Frontal cortex (tissue), 3 donors: ENCODE measurements at regions not wholly inside any gene's neighbourhood (a gene's known extent, or its start where the extent isn't known, plus 50 kb on each side); places are given as distances from the start of the nearest gene placed in this dataset.

Experiments
- DNase-seq, 2 donors: peaks; one replicate each; pipeline ENCODE4 v3.0.0; 2012; ENCODE audit warnings: low spot score in 2 of 2
- FAIRE-seq: peaks from 2 replicates; lab custom pipeline; 2012; peaks lifted over from hg19 to GRCh38; lab: Jason Lieb, UNC
- donor health status: control.
- donor health status: control.
- donor health status: control.

GRCh38 chr9:82275258-82275927 lies 286.8 kb downstream of the SPATA31D1 start:
- DNase-seq (no peak), FAIRE-seq (no peak)

GRCh38 chr9:82281066-82281465 lies 292.5 kb downstream of the SPATA31D1 start:
- DNase-seq (no peak), FAIRE-seq (no peak)

GRCh38 chr9:82284758-82285157 lies 296.2 kb downstream of the SPATA31D1 start:
- DNase-seq: no peak
- FAIRE-seq: no peak

- DNase-seq (no peak), FAIRE-seq (no peak)
Observed at GRCh38 chr9:82295181-82295580, 306.6 kb downstream of the SPATA31D1 start.

GRCh38 chr9:82299870-82300269 lies 311.3 kb downstream of the SPATA31D1 start:
- DNase-seq (no peak), FAIRE-seq (no peak)

- DNase-seq (no peak), FAIRE-seq (no peak)
Observed at GRCh38 chr9:82302968-82303655, 314.5 kb downstream of the SPATA31D1 start.

GRCh38 chr9:82308836-82309235 lies 320.3 kb downstream of the SPATA31D1 start:
- DNase-seq (no peak), FAIRE-seq (no peak)

- FAIRE-seq: no peak
Observed at GRCh38 chr9:82313697-82314096, 325.1 kb downstream of the SPATA31D1 start.

GRCh38 chr9:82320566-82320965 lies 332.0 kb downstream of the SPATA31D1 start:
- DNase-seq: no peak
- no peak for FAIRE-seq

More at GRCh38 chr9:82313697-82314096, 325.1 kb downstream of the SPATA31D1 start:
- DNase-seq: no peak

- no peak for FAIRE-seq
- DNase-seq: no peak
Observed at GRCh38 chr9:82325907-82326306, 337.3 kb downstream of the SPATA31D1 start.

GRCh38 chr9:82327641-82328040 lies 339.1 kb downstream of the SPATA31D1 start:
- no peak for FAIRE-seq

GRCh38 chr9:82331079-82331478 lies 342.5 kb downstream of the SPATA31D1 start:
- DNase-seq (no peak), FAIRE-seq (no peak)

More at GRCh38 chr9:82327641-82328040, 339.1 kb downstream of the SPATA31D1 start:
- DNase-seq: no peak

- no peak for DNase-seq
- FAIRE-seq: no peak
Observed at GRCh38 chr9:82332018-82332773, 343.6 kb downstream of the SPATA31D1 start.

- no peak for FAIRE-seq
- no peak for DNase-seq
Observed at GRCh38 chr9:82332774-82333152, 344.2 kb downstream of the SPATA31D1 start.

- no peak for DNase-seq
- FAIRE-seq: no peak
Observed at GRCh38 chr9:82333671-82334070, 345.1 kb downstream of the SPATA31D1 start.

GRCh38 chr9:82334286-82334685 lies 345.7 kb downstream of the SPATA31D1 start:
- no peak for FAIRE-seq
- no peak for DNase-seq

- FAIRE-seq (no peak), DNase-seq (no peak)
Observed at GRCh38 chr9:82337351-82337750, 348.8 kb downstream of the SPATA31D1 start.

GRCh38 chr9:82342046-82342445 lies 353.5 kb downstream of the SPATA31D1 start:
- FAIRE-seq (no peak), DNase-seq (no peak)

- FAIRE-seq: no peak
- no peak for DNase-seq
Observed at GRCh38 chr9:82346040-82346439, 357.5 kb downstream of the SPATA31D1 start.

- DNase-seq (no peak), FAIRE-seq (no peak)
Observed at GRCh38 chr9:82353631-82354278, 365.2 kb downstream of the SPATA31D1 start.
